MCF 10A (cell line): ENCODE measurements at regions not wholly inside any gene's neighbourhood (a gene's known extent, or its start where the extent isn't known, plus 50 kb on each side); places are given as distances from the start of the nearest gene placed in this dataset.
"Not testable (repeated sequence)": the region's sequence is repeated elsewhere in the genome, so short reads cannot be mapped to it uniquely, and the experiment has no call there.

ENCODE experiments used
- BruUV-seq: library from RNA; stranded (reverse); fragments of 400-500 nt; replicated peaks from 2 replicates; lab custom pipeline; 2021; lab: Mats Ljungman, UMichigan
- CTCF ChIA-PET: fragments of 300-600 bp; sonication (Branson Sonifier 250); formaldehyde crosslinking; extraction: SDS; loops from one replicate; lab custom pipeline; 2021; ENCODE audit warnings: antibody characterized with exemption, inconsistent platforms; lab: Yijun Ruan, JAX
- POLR2A ChIA-PET: fragments of 300-600, 350-650 bp; sonication (Branson Sonifier 250); formaldehyde crosslinking; extraction: SDS; loops from one replicate; lab custom pipeline; 2020; ENCODE audit warnings: antibody characterized with exemption, inconsistent platforms; lab: Yijun Ruan, JAX
- DNase-seq: peaks from one replicate; pipeline ENCODE4 v3.0.0-alpha.2; 2018; ENCODE audit not compliant: unreplicated experiment
- H3K27ac Mint-ChIP-seq: one replicate; pipeline ENCODE4 v1.8.0; 2022; ENCODE audit warnings: mild to moderate bottlenecking, low read depth, mixed read lengths; ENCODE audit not compliant: unreplicated experiment
- H3K27me3 Mint-ChIP-seq: one replicate; pipeline ENCODE4 v1.8.0; 2022; ENCODE audit warnings: mixed read lengths; ENCODE audit not compliant: insufficient read depth, unreplicated experiment
- H3K36me3 Mint-ChIP-seq: one replicate; pipeline ENCODE4 v1.8.0; 2022; ENCODE audit warnings: mild to moderate bottlenecking, moderate library complexity, mixed read lengths; ENCODE audit not compliant: insufficient read depth, unreplicated experiment
- H3K4me1 Mint-ChIP-seq: one replicate; pipeline ENCODE4 v1.8.0; 2022; ENCODE audit warnings: mixed read lengths; ENCODE audit not compliant: insufficient read depth, unreplicated experiment
- H3K4me3 Mint-ChIP-seq: one replicate; pipeline ENCODE4 v1.8.0; 2022; ENCODE audit warnings: mild to moderate bottlenecking, moderate library complexity, mixed read lengths; ENCODE audit not compliant: unreplicated experiment
- H3K9me3 Mint-ChIP-seq: one replicate; pipeline ENCODE4 v1.8.0; 2022; ENCODE audit warnings: mixed read lengths; ENCODE audit not compliant: unreplicated experiment
- intact Hi-C: fragments of 100-400 bp; cut with micrococcal nuclease; formaldehyde crosslinking; loops from 2 replicates; pipeline ENCODE4 v1.14.1; 2022

- peak; percentile 74 for DNase-seq
Observed at GRCh38 chr2:87903242-87904114, 77.9 kb upstream of the RGPD2 start.

GRCh38 chr2:87883659-87884058 is 58.1 kb upstream of the RGPD2 start:
- DNase-seq, H3K4me3 Mint-ChIP-seq, CTCF ChIA-PET, H3K4me1 Mint-ChIP-seq, intact Hi-C loops, BruUV-seq, H3K36me3 Mint-ChIP-seq, POLR2A ChIA-PET, H3K27ac Mint-ChIP-seq, H3K27me3 Mint-ChIP-seq, H3K9me3 Mint-ChIP-seq: not testable (repeated sequence)

More at GRCh38 chr2:87903242-87904114, 77.9 kb upstream of the RGPD2 start:
- H3K4me3 Mint-ChIP-seq, H3K4me1 Mint-ChIP-seq, H3K27me3 Mint-ChIP-seq, H3K9me3 Mint-ChIP-seq, H3K27ac Mint-ChIP-seq, CTCF ChIA-PET, intact Hi-C loops, POLR2A ChIA-PET, H3K36me3 Mint-ChIP-seq, BruUV-seq: not testable (repeated sequence)
